GM23338 (cell line): ENCODE measurements at regions not wholly inside any gene's neighbourhood (a gene's known extent, or its start where the extent isn't known, plus 50 kb on each side); places are given as distances from the start of the nearest gene placed in this dataset.

Experiments
- EZH2 ChIP-seq: fragments of 200-600 bp; sonication (generic); IDR thresholded peaks from one replicate; pipeline ENCODE4 v1.8.0; 2017; ENCODE audit warnings: antibody characterized with exemption, mild to moderate bottlenecking, low read depth; ENCODE audit not compliant: unreplicated experiment
- EZH2phosphoT487 ChIP-seq: fragments of 200-600 bp; sonication (generic); IDR thresholded peaks from one replicate; pipeline ENCODE4 v1.8.1; 2018; ENCODE audit warnings: antibody characterized with exemption; ENCODE audit not compliant: unreplicated experiment
- JUNB ChIP-seq: IDR thresholded peaks from one replicate; pipeline ENCODE4 v1.6.1; 2016; ENCODE audit warnings: antibody characterized with exemption; ENCODE audit not compliant: unreplicated experiment
- POLR2AphosphoS5 ChIP-seq: IDR thresholded peaks from 2 replicates; pipeline ENCODE4 v1.6.1; 2016; ENCODE audit warnings: antibody characterized with exemption, low read depth
- REST ChIP-seq: IDR thresholded peaks from one replicate; pipeline ENCODE4 v1.6.1; 2018; ENCODE audit warnings: antibody characterized with exemption; ENCODE audit not compliant: unreplicated experiment
- TF ChIP-seq, protein P1 (sequence below), 2 experiments: fragments of 200-600 bp in 1 of 2; sonication (generic) in 1 of 2; conservative IDR thresholded peaks; 2 replicates each; pipeline versions ENCODE4 v1.5.1 to v1.6.1; 2016 to 2017; ENCODE audit warnings: antibody characterized with exemption in 2 of 2, low read depth in 2 of 2, mild to moderate bottlenecking in 2 of 2, moderate library complexity in 1 of 2
- TF ChIP-seq, protein P2 (sequence below): IDR thresholded peaks from 2 replicates; pipeline ENCODE4 v1.6.1; 2016; ENCODE audit warnings: antibody characterized with exemption

GRCh38 chr2:4780679-4781078 is 911.5 kb upstream of the SOX11 start:
- TF ChIP-seq, protein P1, sequence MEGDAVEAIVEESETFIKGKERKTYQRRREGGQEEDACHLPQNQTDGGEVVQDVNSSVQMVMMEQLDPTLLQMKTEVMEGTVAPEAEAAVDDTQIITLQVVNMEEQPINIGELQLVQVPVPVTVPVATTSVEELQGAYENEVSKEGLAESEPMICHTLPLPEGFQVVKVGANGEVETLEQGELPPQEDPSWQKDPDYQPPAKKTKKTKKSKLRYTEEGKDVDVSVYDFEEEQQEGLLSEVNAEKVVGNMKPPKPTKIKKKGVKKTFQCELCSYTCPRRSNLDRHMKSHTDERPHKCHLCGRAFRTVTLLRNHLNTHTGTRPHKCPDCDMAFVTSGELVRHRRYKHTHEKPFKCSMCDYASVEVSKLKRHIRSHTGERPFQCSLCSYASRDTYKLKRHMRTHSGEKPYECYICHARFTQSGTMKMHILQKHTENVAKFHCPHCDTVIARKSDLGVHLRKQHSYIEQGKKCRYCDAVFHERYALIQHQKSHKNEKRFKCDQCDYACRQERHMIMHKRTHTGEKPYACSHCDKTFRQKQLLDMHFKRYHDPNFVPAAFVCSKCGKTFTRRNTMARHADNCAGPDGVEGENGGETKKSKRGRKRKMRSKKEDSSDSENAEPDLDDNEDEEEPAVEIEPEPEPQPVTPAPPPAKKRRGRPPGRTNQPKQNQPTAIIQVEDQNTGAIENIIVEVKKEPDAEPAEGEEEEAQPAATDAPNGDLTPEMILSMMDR (conservative IDR thresholded peaks at IDR 0.05; ENCODE audit: low read depth in 2 of 2): no peak
- no peak for TF ChIP-seq EZH2
- no peak for TF ChIP-seq POLR2AphosphoS5
- no peak for TF ChIP-seq REST
- TF ChIP-seq, protein P2, sequence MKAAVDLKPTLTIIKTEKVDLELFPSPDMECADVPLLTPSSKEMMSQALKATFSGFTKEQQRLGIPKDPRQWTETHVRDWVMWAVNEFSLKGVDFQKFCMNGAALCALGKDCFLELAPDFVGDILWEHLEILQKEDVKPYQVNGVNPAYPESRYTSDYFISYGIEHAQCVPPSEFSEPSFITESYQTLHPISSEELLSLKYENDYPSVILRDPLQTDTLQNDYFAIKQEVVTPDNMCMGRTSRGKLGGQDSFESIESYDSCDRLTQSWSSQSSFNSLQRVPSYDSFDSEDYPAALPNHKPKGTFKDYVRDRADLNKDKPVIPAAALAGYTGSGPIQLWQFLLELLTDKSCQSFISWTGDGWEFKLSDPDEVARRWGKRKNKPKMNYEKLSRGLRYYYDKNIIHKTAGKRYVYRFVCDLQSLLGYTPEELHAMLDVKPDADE: no peak
- no peak for TF ChIP-seq EZH2phosphoT487
- no peak for TF ChIP-seq JUNB
